ENCODE measurements at regions not wholly inside any gene's neighbourhood (a gene's known extent, or its start where the extent isn't known, plus 50 kb on each side); places are given as distances from the start of the nearest gene placed in this dataset.

DNA sequence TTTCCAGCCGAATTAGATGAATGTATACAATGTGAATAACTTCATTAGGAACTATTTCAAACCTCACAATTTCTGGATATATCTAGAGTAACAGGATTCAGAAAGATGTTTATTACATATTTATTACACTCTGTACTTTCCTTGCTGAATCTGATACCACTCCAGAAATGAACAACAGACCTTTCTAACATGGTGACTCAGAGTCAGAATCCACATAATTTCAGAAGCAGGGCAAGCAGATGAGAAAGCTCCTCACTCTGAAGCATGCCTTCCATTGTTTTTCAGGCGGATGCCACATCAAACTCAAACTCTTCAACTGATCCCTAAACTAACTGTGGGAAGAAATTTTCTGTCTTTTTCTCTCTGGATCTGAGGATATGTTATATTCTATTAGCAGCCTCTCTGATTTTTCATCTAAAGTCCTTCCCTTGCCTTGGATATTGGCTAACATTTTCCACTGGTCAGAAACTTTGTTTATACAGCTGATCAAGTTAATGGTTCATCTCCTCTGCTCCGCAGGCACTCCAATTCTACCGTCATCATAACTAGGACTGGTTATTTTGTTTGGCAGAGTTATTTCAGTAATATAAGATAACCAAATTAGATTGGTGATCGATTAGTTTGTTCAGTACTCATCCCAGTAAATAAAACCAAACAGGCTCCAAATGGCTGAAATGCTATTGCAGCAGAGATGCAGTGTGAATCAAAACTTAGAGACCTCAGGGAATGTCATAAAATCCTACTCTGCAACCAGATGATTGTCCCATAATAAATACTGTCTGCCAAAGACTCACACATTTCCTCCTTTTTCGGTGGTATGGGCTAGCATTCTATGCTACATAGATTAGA is 556.0 kb downstream of the EBF1 start:
- Histone ChIP-seq H2AFZ (ENCODE audit: low read length) (no peak overlapping the region), H3K79me2 (ENCODE audit: insufficient read depth, low read length) (no peaks in the 10 kb centered on the region), H3K4me3 (replicated peaks in 1 of 3; ENCODE audit: insufficient read depth in 1 of 3, low read depth in 2 of 3, low read length in 3 of 3) (no peak overlapping the region), H3K4me2 (ENCODE audit: low read depth, low read length) (no peak overlapping the region), H3K4me1 (ENCODE audit: insufficient read depth, low read length) (no peaks in the 10 kb centered on the region), H3K27me3 (ENCODE audit: control insufficient read depth in 1 of 2, insufficient read depth in 2 of 2, low read length in 2 of 2) (no peaks in the 10 kb centered on the region), H3K27ac (ENCODE audit: extremely low read length, insufficient read depth, low read length) (no peak overlapping the region), H4K20me1 (ENCODE audit: insufficient read depth, low read length) (no peaks in the 10 kb centered on the region), H3K9ac (ENCODE audit: insufficient read depth, low read depth, low read length) (no peak overlapping the region), H3K36me3 (replicated peaks in 1 of 2; ENCODE audit: control insufficient read depth in 1 of 2, insufficient read depth in 2 of 2, low read length in 2 of 2) (no peaks in the 10 kb centered on the region), H3K9me3 (ENCODE audit: low read length) (no peaks in the 10 kb centered on the region)
- WGBS (ENCODE audit: low lambda C conversion rate), result 6% methylated on average over 6 of the region's 6 CpGs
- no peak for TF ChIP-seq ZNF879 (CRISPR knock-in tag; IDR thresholded peaks at IDR 0.05)
- TF ChIP-seq RFXANK (CRISPR knock-in tag; IDR thresholded peaks at IDR 0.05), result no peak
- TF ChIP-seq, protein P1, sequence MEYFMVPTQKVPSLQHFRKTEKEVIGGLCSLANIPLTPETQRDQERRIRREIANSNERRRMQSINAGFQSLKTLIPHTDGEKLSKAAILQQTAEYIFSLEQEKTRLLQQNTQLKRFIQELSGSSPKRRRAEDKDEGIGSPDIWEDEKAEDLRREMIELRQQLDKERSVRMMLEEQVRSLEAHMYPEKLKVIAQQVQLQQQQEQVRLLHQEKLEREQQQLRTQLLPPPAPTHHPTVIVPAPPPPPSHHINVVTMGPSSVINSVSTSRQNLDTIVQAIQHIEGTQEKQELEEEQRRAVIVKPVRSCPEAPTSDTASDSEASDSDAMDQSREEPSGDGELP (IDR thresholded peaks at IDR 0.05; ENCODE audit: borderline replicate concordance, low read depth), result peak; percentile 93
- TF ChIP-seq MIXL1 (CRISPR knock-in tag; IDR thresholded peaks at IDR 0.05), result 0 out of 2 replicates have a peak, but pooled peaks have one; percentile 18
- TF ChIP-seq KDM5A (IDR thresholded peaks at IDR 0.05; ENCODE audit: borderline replicate concordance, low read length), result no peak
- no peak for TF ChIP-seq FOXC1 (CRISPR knock-in tag; IDR thresholded peaks at IDR 0.05; ENCODE audit: borderline replicate concordance)
- TF ChIP-seq ZNF33B (CRISPR knock-in tag; IDR thresholded peaks at IDR 0.05), result no peak
- ATAC-seq (no peak; the same call in 2 of the 3 replicates), FAIRE-seq (no peak), DNase-seq (ENCODE audit: low spot score) (no peak)
- ChIA-PET CTCF (ENCODE audit: low intra/inter-chr PET ratio, low total read pairs) (no interaction called here), POLR2A (no interaction called here)
- in situ Hi-C loops (cut with HindIII; ENCODE audit: extremely low pct_ligation_motif_present, low pct_unique_long_range_greater_than_20kb) (no loop called here), intact Hi-C loops (cut with micrococcal nuclease; ENCODE audit: unreplicated experiment) (no loop called here)
- no TSS peak for BruUV-seq (replicated peaks)
